GM19025 (cell line): ENCODE measurements at regions not wholly inside any gene's neighbourhood (a gene's known extent, or its start where the extent isn't known, plus 50 kb on each side); places are given as distances from the start of the nearest gene placed in this dataset.
"Not testable (repeated sequence)": the region's sequence is repeated elsewhere in the genome, so short reads cannot be mapped to it uniquely, and the experiment has no call there.

Source experiments
- ATAC-seq: cut with Tn5 transposase; IDR thresholded peaks from one replicate; pipeline ENCODE4 v1.9.1; 2021; ENCODE audit warnings: mild to moderate bottlenecking, low read depth, moderate library complexity; ENCODE audit not compliant: unreplicated experiment

- ATAC-seq, result no peak
Measured at GRCh38 chr18:70758780-70759179, 469.9 kb downstream of the SOCS6 start.

GRCh38 chr18:70754486-70754885, 465.6 kb downstream of the SOCS6 start:
- no peak for ATAC-seq

GRCh38 chr18:70732916-70733315, 444.1 kb downstream of the SOCS6 start:
- no peak for ATAC-seq

- ATAC-seq, result no peak
Measured at GRCh38 chr18:70732188-70732587, 443.3 kb downstream of the SOCS6 start.

- no peak for ATAC-seq
Measured at GRCh38 chr18:70720607-70721006, 431.8 kb downstream of the SOCS6 start.

- no peak for ATAC-seq
Measured at GRCh38 chr18:70709720-70710119, 420.9 kb downstream of the SOCS6 start.

- ATAC-seq, result no peak
Measured at GRCh38 chr18:70709144-70709543, 420.3 kb downstream of the SOCS6 start.

GRCh38 chr18:70705831-70706416, 417.1 kb downstream of the SOCS6 start:
- no peak for ATAC-seq

- ATAC-seq, result no peak
Measured at GRCh38 chr18:70700496-70700895, 411.7 kb downstream of the SOCS6 start.

GRCh38 chr18:70698574-70698973, 409.7 kb downstream of the SOCS6 start:
- ATAC-seq, result no peak

- ATAC-seq, result no peak
Measured at GRCh38 chr18:70693246-70693645, 404.4 kb downstream of the SOCS6 start.

GRCh38 chr18:70689765-70690164, 400.9 kb downstream of the SOCS6 start:
- not testable (repeated sequence) for ATAC-seq

- no peak for ATAC-seq
Measured at GRCh38 chr18:70688286-70688685, 399.4 kb downstream of the SOCS6 start.

- no peak for ATAC-seq
Measured at GRCh38 chr18:70684821-70685220, 396.0 kb downstream of the SOCS6 start.

- no peak for ATAC-seq
Measured at GRCh38 chr18:70683263-70683662, 394.4 kb downstream of the SOCS6 start.

GRCh38 chr18:70674896-70675295, 386.1 kb downstream of the SOCS6 start:
- ATAC-seq, result no peak

- ATAC-seq, result no peak
Measured at GRCh38 chr18:70673831-70674230, 385.0 kb downstream of the SOCS6 start.

- no peak for ATAC-seq
Measured at GRCh38 chr18:70672581-70672980, 383.7 kb downstream of the SOCS6 start.

- ATAC-seq, result no peak
Measured at GRCh38 chr18:70671889-70672565, 383.2 kb downstream of the SOCS6 start.

- ATAC-seq, result no peak
Measured at GRCh38 chr18:70666936-70667335, 378.1 kb downstream of the SOCS6 start.

- no peak for ATAC-seq
Measured at GRCh38 chr18:70663141-70663540, 374.3 kb downstream of the SOCS6 start.

GRCh38 chr18:70662588-70662987, 373.7 kb downstream of the SOCS6 start:
- ATAC-seq, result no peak
